ENCODE measurements at regions not wholly inside any gene's neighbourhood (a gene's known extent, or its start where the extent isn't known, plus 50 kb on each side); places are given as distances from the start of the nearest gene placed in this dataset.

GRCh38 chr15:95377258-95377852 lies 953.1 kb upstream of the NR2F2 start:
- no peak for DNase-seq (ENCODE audit: low spot score)

DNA sequence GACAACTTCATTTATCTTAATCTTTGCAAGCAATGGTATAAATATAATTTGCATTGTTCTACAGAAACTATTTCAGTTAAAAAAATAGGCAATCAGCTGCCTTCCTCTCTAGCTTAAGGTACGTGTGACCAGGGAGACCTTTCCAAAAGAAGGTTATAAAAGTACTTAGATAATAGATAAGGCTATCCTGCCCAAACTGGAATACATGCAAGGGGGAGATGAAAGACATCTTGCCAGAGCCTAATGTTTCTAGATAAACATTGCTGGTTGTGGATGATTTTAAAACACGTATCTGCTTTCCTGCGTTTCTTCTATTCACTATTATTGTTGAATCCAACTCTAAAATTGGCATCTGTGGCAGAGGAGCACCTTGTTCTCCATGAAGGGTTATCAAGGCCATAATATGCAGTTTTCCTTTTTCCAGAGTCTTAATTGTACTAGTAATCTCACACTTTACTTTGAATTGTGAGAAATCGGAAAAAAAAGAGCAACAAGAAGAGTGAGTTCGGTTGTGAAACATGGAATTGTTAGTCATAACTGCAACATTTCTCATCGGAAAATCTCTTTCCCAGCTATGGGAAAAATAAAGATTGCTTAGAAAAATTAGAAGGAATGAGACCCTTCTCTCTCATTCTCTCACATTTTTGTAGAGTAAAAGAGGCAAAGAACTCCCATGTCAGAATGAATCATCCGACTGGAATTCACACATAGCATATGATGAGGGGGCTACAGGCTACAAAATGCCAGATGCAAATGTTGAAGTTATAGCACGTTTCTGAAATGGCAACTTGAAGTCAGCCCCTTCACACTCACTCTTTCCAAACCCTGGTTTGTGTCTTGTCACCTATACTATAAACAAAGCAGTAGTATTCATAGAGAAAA lies 936.1 kb upstream of the NR2F2 start:
- DNase-seq (ENCODE audit: low spot score), result no peak

DNA sequence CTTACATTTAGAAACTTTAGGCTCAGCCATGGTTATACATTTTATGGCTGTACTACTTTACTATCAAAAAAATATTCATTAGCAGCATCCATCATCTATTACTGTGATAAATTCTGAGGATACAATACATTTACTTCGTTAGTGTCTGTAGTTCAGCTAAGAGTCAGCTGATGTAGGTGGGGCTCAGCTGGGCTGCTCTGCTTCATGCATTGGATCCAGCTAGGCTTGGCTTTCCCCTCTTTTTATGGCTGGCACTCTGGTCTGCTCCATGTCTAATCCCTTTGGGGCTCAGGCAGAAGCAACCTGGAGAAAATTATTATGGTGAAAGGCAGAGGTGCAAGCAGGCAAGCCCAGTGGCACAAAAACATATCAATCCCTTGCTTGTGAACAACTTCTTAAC lies 930.1 kb upstream of the NR2F2 start:
- DNase-seq (ENCODE audit: low spot score), result no peak

DNA sequence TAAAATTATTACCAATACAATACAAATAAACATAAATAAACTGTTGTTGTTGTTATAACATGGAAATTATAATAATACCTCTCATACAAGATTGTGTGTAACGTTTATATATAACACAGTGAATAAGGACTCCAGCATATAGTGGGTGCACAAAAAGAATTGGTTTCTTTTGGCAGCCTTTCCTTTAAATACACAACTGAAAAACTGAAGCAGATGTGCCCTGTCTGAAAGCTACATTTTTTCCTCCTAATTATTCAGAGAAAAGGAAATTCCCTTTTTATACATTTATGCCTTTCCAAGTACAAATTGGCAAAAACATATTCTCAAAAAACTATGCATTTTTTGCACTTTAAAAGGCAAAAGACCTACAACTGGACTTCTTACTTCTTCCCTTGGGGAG lies 928.9 kb upstream of the NR2F2 start:
- DNase-seq (ENCODE audit: low spot score), result no peak

- no peak for DNase-seq (ENCODE audit: low spot score)
Measured at GRCh38 chr15:95405447-95405846, 925.1 kb upstream of the NR2F2 start.

- DNase-seq (ENCODE audit: low spot score), result no peak
Measured at GRCh38 chr15:95407534-95407933, 923.0 kb upstream of the NR2F2 start.

DNA sequence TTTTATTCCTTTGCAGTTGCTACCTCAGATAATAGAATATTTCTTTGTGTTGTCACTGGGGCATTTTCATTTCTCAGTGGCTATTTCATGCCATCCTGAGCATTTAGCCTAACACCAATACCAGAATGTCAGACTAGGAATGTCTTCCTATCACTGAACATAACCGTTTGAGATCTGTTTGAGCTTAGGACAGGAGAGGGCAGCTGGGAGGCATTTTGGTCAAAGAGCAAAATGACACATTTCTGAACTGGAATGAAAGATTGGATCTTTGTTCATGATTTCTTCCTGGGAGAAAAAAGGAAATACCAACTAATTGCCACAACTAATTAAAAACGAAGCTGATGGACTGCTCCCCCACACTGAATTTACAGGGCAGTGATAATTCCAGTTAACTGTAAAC lies 921.3 kb upstream of the NR2F2 start:
- no peak for DNase-seq (ENCODE audit: low spot score)

DNA sequence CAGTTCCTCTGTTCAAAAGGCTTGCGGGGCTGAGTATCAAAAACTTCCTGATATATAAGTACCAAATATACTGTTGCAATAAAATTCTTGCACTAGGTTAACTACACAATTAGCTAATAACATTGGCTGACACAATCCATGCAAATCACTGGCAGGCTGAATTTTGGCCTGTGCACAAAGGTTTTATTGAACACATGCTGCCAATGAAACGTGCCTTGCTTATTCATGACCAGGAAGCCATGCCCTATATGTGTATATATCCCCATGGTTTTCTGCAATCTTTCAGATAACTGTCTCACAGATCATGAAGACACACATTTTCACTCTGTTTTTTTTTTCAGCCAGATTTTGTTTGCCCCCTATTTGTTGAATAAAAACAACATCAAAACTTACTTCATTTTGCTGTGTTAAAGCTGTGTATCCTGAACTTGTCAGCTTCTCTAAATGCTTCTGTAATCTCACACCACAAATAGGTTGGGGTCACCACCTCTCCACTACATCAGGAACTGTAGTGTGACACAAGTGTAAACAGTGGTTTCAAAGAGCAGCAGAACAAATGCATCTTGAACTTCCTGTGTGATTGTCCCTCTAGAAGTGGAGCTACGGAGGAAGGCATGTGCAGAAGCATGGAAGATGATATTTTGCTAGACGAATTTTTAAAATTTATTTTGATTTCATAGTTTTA lies 920.7 kb upstream of the NR2F2 start:
- no peak for DNase-seq (ENCODE audit: low spot score)

- DNase-seq (ENCODE audit: low spot score), result no peak
Measured at GRCh38 chr15:95410757-95411156, 919.7 kb upstream of the NR2F2 start.

- DNase-seq (ENCODE audit: low spot score), result no peak
Measured at GRCh38 chr15:95416576-95416975, 913.9 kb upstream of the NR2F2 start.

- DNase-seq (ENCODE audit: low spot score), result no peak
Measured at GRCh38 chr15:95417761-95418160, 912.7 kb upstream of the NR2F2 start.

DNA sequence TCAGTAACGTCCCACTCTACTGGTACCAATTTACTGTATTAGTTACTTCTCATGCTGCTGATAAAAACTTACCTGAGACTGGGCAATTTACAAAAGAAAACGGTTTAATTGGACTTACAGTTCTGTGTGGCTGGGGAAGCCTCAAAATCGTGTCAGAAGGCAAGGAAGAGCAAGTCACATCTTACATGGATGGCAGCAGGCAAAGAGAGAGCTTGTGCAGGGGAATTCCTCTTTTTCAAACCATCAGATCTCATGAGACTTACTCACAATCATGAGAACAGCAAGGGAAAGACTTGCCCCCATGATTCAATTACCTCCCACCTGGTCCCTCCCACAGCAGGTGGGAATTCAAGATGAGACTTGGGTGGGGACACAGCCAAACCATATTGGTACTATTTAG lies 908.2 kb upstream of the NR2F2 start:
- no peak for DNase-seq (ENCODE audit: low spot score)

GRCh38 chr15:95425859-95426258 lies 904.6 kb upstream of the NR2F2 start:
- DNase-seq (ENCODE audit: low spot score), result no peak

- DNase-seq (ENCODE audit: low spot score), result no peak
Measured at GRCh38 chr15:95429345-95429744, 901.2 kb upstream of the NR2F2 start.

DNA sequence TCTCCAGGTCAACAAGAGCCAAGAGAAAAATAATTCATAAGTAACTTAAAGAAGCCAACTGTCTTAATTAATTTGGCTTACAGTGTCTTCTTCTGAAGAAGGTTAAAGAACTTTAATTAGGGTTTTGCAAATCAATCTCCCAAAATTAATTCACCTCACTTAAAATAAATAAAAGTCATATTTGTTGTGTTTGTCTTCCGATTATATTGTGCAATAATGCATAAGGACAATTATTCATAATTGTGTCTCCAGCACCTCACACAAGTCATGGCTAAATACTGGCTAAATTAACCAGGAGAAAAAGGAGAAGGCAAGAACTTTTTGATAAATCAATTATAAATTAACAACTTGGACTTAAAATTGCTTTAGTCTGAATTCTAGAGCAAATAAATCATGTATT lies 899.0 kb upstream of the NR2F2 start:
- no peak for DNase-seq (ENCODE audit: low spot score)

DNA sequence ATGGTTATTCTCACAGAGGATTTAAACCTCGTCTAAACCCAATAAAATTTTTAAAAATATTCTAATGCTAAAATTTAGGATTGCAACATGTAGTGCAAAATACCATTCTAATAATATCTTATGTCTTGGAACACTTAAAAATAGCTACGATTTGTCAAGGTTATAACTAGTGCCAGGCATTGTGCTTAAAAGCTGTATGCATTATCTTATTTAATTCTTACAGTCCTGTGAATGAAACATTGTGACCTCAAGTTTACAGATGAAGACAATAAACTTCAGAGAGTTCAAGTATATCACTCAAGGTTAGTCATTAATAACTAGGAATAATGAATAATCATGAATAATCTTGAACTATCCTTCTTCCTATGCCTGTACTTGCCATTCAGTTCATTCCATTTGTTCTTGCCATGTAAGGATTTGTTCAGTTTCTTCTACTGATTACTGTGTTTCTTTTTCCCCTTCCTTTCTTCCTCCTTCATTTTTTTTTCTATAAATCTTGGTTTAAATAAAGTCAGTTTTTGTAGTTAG lies 897.6 kb upstream of the NR2F2 start:
- no peak for DNase-seq (ENCODE audit: low spot score)

GRCh38 chr15:95439922-95440376 lies 890.6 kb upstream of the NR2F2 start:
- no peak for DNase-seq (ENCODE audit: low spot score)

DNA sequence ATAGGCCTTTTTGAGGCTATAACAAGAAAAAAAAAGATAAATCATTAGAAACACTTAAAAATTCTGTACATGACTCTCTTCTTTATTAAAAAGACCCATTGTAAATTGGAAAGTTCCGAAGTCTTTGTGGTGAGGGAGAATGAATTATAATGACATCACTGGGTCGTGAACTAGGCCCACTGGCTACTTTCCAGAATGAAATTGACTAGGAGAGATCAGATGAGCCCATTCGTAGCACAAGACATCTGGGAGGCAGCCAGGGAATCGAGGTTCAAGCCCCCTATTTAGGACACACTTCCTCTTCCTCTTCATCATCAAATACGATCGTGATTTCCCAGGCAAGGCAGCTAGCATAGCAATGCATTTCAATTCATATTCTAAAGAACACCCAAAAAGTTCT lies 889.8 kb upstream of the NR2F2 start:
- DNase-seq (ENCODE audit: low spot score), result no peak

GRCh38 chr15:95442107-95442719 lies 888.3 kb upstream of the NR2F2 start:
- DNase-seq (ENCODE audit: low spot score), result no peak

GRCh38 chr15:95444860-95445259 lies 885.6 kb upstream of the NR2F2 start:
- no peak for DNase-seq (ENCODE audit: low spot score)

DNA sequence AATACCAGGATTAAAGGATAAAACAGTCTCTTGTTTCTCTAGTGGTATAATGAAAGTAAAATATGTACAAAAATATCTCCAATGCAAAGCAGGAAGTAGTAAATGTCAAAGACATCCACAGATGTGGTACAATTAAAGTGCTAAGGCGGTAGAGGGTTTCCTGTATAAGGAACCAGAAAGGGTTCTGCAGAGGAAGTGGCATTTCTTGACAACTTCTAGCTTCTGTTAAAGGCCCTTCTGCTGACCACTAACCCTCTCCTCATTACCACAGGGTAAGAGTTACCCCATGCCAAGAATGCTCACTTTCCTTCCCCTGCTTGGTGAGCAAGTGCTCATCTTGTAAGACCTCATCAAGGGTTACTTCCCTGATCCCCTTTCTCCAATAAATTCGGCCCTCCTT lies 883.6 kb upstream of the NR2F2 start:
- DNase-seq (ENCODE audit: low spot score), result no peak

DNA sequence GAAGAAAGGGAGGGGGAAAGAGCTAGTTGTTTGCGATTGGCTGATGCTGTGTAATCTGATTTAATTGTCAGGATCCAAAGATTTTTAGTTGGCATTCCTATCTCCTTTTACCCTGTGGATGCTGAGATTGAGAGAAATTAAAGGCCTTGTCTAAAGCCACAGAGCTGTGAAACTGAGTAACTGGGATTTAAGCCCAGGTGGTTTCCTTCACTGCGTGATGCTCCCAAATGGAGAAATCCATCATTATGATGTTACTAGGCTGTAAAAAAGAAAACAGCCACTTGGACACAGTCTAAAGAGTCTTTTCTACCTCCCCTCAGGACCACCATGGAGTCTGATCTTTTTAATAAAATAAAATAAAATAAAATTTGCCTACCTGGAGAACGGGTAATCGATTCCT lies 883.0 kb upstream of the NR2F2 start:
- no peak for DNase-seq (ENCODE audit: low spot score)
